Endodermal cell (in vitro differentiated cells): ENCODE measurements at regions not wholly inside any gene's neighbourhood (a gene's known extent, or its start where the extent isn't known, plus 50 kb on each side); places are given as distances from the start of the nearest gene placed in this dataset.

Experiments used
- DNase-seq: peaks from one replicate; pipeline ENCODE4 v3.0.0-alpha.2; 2017
- H3K27ac ChIP-seq: 2 replicates; pipeline ENCODE4 v1.5.1; 2013; ENCODE audit warnings: mild to moderate bottlenecking, low read depth, low read length, moderate library complexity
- H3K27me3 ChIP-seq: 2 replicates; pipeline ENCODE4 v1.6.1; 2013; ENCODE audit warnings: mild to moderate bottlenecking, low read length, moderate library complexity; ENCODE audit not compliant: insufficient read depth, control insufficient read depth, poor library complexity, severe bottlenecking
- H3K36me3 ChIP-seq: 2 replicates; pipeline ENCODE4 v1.7.0; 2013; ENCODE audit warnings: mild to moderate bottlenecking, low read length, moderate library complexity; ENCODE audit not compliant: control insufficient read depth, insufficient read depth
- H3K4me1 ChIP-seq: one replicate; pipeline ENCODE4 v1.7.0; 2013; ENCODE audit warnings: low read length; ENCODE audit not compliant: control insufficient read depth, insufficient read depth
- H3K4me3 ChIP-seq: 2 replicates; pipeline ENCODE4 v1.5.1; 2013; ENCODE audit warnings: mild to moderate bottlenecking, low read length, moderate library complexity
- H3K9ac ChIP-seq: 2 replicates; pipeline ENCODE4 v1.6.1; 2013; ENCODE audit warnings: mild to moderate bottlenecking, low read length, moderate library complexity; ENCODE audit not compliant: poor library complexity, severe bottlenecking; ENCODE audit errors: extremely low read depth
- H3K9me3 ChIP-seq: 2 replicates; pipeline ENCODE4 v1.6.1; 2013; ENCODE audit warnings: mild to moderate bottlenecking, low read length, moderate library complexity; ENCODE audit not compliant: control insufficient read depth
- H3K27ac Mint-ChIP-seq: 2 replicates; pipeline ENCODE4 v1.8.0; 2020; ENCODE audit warnings: mixed read lengths
- H3K27me3 Mint-ChIP-seq: 2 replicates; pipeline ENCODE4 v1.8.0; 2021; ENCODE audit warnings: mild to moderate bottlenecking, mixed read lengths; ENCODE audit not compliant: insufficient read depth
- H3K36me3 Mint-ChIP-seq: 2 replicates; pipeline ENCODE4 v1.8.0; 2020; ENCODE audit warnings: low read depth, mixed read lengths
- H3K4me1 Mint-ChIP-seq: 2 replicates; pipeline ENCODE4 v1.8.0; 2020; ENCODE audit warnings: mixed read lengths
- H3K4me3 Mint-ChIP-seq: 2 replicates; pipeline ENCODE4 v1.8.0; 2020; ENCODE audit warnings: mild to moderate bottlenecking, moderate library complexity, mixed read lengths
- H3K9me3 Mint-ChIP-seq: 2 replicates; pipeline ENCODE4 v1.8.0; 2020; ENCODE audit warnings: mild to moderate bottlenecking, mixed read lengths
- CTCF ChIP-seq: fragments of 200-600 bp; sonication (generic); conservative IDR thresholded peaks from 2 replicates; pipeline ENCODE4 v1.5.0; 2021; ENCODE audit warnings: antibody characterized with exemption, mild to moderate bottlenecking
- WGBS, 2 experiments: methylation state at CpG; one replicate each; pipeline versions ENCODE4 v1.1.5 to v1.1.7; 2013; ENCODE audit warnings: missing lambda C conversion rate in 2 of 2, mixed read lengths in 1 of 2; ENCODE audit not compliant: insufficient coverage in 1 of 2, insufficient read length in 1 of 2; 5-methylcytosine and 5-hydroxymethylcytosine counted together

GRCh38 chr18:14928396-14928795, 180.4 kb downstream of the ANKRD30B start:
- Histone ChIP-seq H3K4me1 (no peaks in the 10 kb centered on the region), H3K27ac (no peak overlapping the region), H3K36me3 (no peaks in the 10 kb centered on the region), H3K27me3 (no peaks in the 10 kb centered on the region), H3K9ac (no peak overlapping the region), H3K4me3 (no peak overlapping the region), H3K9me3 (peaks cover 74% of the 10 kb centered on the region)
- Mint-ChIP-seq H3K27ac (no peak overlapping the region), H3K9me3 (peaks cover 94% of the 10 kb centered on the region), H3K4me1 (no peaks in the 10 kb centered on the region), H3K36me3 (peaks cover 2% of the 10 kb centered on the region), H3K4me3 (no peak overlapping the region), H3K27me3 (peaks cover 2% of the 10 kb centered on the region)
- no peak for DNase-seq
- 83 to 85% methylated on average over 6 of the region's 6 CpGs for WGBS, 2 experiments
- TF ChIP-seq CTCF: no peak

DNA sequence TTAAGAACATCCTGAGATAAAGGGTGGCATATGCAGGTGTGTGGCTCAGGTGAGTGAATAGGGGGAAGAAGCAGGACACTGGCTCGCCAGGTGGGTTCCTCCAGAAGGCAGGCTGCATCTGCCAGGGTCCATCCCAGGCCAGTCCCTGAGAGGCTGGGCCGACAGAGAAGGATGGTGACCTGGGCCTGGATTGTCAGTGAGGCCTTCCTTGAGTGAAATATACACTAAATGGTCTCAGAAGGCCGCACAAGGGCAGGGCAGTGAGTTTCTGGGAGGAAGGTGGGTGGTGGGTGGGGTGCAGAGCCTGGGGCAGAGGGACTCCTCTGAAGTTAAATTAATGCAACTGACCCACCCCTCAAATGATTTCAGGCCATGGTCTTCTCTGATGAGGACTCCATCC, 182.1 kb downstream of the ANKRD30B start:
- H3K9me3 Mint-ChIP-seq: peaks cover 93% of the 10 kb centered on the region
- H3K4me3 Mint-ChIP-seq: no peak overlapping the region
- peaks cover 58% of the 10 kb centered on the region for H3K9me3 ChIP-seq
- H3K4me1 ChIP-seq: no peaks in the 10 kb centered on the region
- H3K27ac Mint-ChIP-seq: no peak overlapping the region
- no peak overlapping the region for H3K9ac ChIP-seq
- no peak overlapping the region for H3K4me3 ChIP-seq
- H3K4me1 Mint-ChIP-seq: no peaks in the 10 kb centered on the region
- 61 to 67% methylated on average over 1 to 3 of the region's 3 CpGs for WGBS, 2 experiments
- no peaks in the 10 kb centered on the region for H3K27me3 ChIP-seq
- DNase-seq: no peak
- H3K27me3 Mint-ChIP-seq: no peaks in the 10 kb centered on the region
- H3K36me3 Mint-ChIP-seq: no peaks in the 10 kb centered on the region
- no peak for TF ChIP-seq CTCF
- no peaks in the 10 kb centered on the region for H3K36me3 ChIP-seq
- H3K27ac ChIP-seq: no peak overlapping the region

DNA sequence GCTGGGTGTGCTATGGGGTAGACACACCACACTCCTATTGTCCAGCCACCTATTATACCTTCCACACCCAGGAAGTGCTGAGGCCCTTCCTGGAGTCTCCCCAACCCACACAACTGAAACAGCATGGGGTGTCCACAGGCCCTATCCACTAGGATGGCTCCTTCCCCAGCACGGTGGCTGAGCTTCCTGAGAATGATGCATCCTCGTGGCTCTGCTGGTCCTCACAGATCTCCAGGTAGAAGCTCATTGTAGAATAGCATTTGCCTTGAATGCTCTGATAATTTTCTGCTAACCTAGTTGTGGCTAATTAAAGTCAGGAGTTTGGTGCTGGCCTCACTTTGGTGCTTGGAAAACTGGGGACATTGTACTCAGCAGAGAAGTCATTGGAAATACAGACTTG, 182.6 kb downstream of the ANKRD30B start:
- H3K4me3 Mint-ChIP-seq: no peak overlapping the region
- H3K4me1 ChIP-seq: no peaks in the 10 kb centered on the region
- H3K9me3 ChIP-seq: peaks cover 56% of the 10 kb centered on the region
- no peak for TF ChIP-seq CTCF
- no peaks in the 10 kb centered on the region for H3K36me3 ChIP-seq
- no peaks in the 10 kb centered on the region for H3K27me3 ChIP-seq
- H3K4me1 Mint-ChIP-seq: no peaks in the 10 kb centered on the region
- whole genome bisulfite sequencing, 2 experiments: 53 to 70% methylated on average over 2 of the region's 2 CpGs
- H3K36me3 Mint-ChIP-seq: no peaks in the 10 kb centered on the region
- peaks cover 91% of the 10 kb centered on the region for H3K9me3 Mint-ChIP-seq
- no peak overlapping the region for H3K4me3 ChIP-seq
- H3K9ac ChIP-seq: no peak overlapping the region
- H3K27me3 Mint-ChIP-seq: no peaks in the 10 kb centered on the region
- DNase-seq: no peak
- H3K27ac Mint-ChIP-seq: no peak overlapping the region
- H3K27ac ChIP-seq: no peak overlapping the region
